Upper lobe of left lung (tissue), 4 donors: ENCODE measurements at regions not wholly inside any gene's neighbourhood (a gene's known extent, or its start where the extent isn't known, plus 50 kb on each side); places are given as distances from the start of the nearest gene placed in this dataset.

Source experiments
- CTCF ChIP-seq, 6 experiments: fragments of 450-650 bp in 4 of 6; fragments of 200-600 bp in 2 of 6; sonication (generic) in 2 of 6; IDR thresholded peaks; one replicate each; pipeline ENCODE4 v1.5.1; 2016 to 2019; ENCODE audit warnings: antibody characterized with exemption in 6 of 6
- EP300 ChIP-seq, 4 donors: sonication (generic); formaldehyde crosslinking; IDR thresholded peaks; one replicate each; pipeline ENCODE4 v1.5.1; 2017; ENCODE audit warnings: antibody characterized with exemption in 4 of 4, control low read depth in 2 of 4
- POLR2A ChIP-seq, 4 donors: fragments of 450-650 bp; IDR thresholded peaks; one replicate each; pipeline ENCODE4 v1.5.1; 2016 to 2017; ENCODE audit warnings: antibody characterized with exemption in 4 of 4, mild to moderate bottlenecking in 2 of 4
- POLR2AphosphoS5 ChIP-seq, 2 donors: sonication (generic); formaldehyde crosslinking; IDR thresholded peaks; one replicate each; pipeline ENCODE4 v1.5.1; 2017; ENCODE audit warnings: antibody characterized with exemption in 2 of 2

DNA sequence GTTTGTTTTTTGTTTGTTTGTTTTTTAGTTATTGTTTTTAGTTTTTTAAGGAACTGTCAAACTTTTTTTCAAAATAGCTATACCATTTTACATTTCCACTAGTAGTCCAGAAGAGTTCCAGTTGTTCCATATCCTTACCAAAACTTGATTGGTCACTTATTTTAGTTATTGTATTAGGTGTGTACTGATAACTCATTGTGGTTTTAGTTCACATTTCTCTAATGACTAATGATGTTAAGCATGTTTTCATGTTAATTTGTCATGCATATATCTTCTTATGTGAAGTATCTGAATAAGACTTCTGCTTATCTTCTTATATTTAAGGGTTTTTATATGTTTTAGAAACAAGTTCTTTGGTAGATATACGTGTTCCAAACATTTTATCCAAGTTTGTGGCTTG, 89.5 kb downstream of the CD200R1L start:
- no peak for TF ChIP-seq CTCF (IDR thresholded peaks at IDR 0.05)
- TF ChIP-seq POLR2A (IDR thresholded peaks at IDR 0.05): no peak
- no peak for TF ChIP-seq EP300 (IDR thresholded peaks at IDR 0.05)
- TF ChIP-seq POLR2AphosphoS5 (IDR thresholded peaks at IDR 0.05): no peak
